Ishikawa (cell line): ENCODE measurements at regions not wholly inside any gene's neighbourhood (a gene's known extent, or its start where the extent isn't known, plus 50 kb on each side); places are given as distances from the start of the nearest gene placed in this dataset.

Experiments used
- CREB1 ChIP-seq: IDR thresholded peaks from 2 replicates; pipeline ENCODE4 v1.6.1; 2012; ENCODE audit warnings: low read depth
- EP300 ChIP-seq: IDR thresholded peaks from 2 replicates; pipeline ENCODE4 v1.6.1; 2012; ENCODE audit warnings: borderline replicate concordance
- FOXM1 ChIP-seq: IDR thresholded peaks from 2 replicates; pipeline ENCODE4 v1.6.1; 2012; ENCODE audit warnings: low read depth, borderline replicate concordance
- MAX ChIP-seq: IDR thresholded peaks from 2 replicates; pipeline ENCODE4 v1.6.1; 2012
- RAD21 ChIP-seq: IDR thresholded peaks from 2 replicates; pipeline ENCODE4 v1.6.1; 2012; ENCODE audit warnings: low read depth
- TAF1 ChIP-seq: IDR thresholded peaks from 2 replicates; pipeline ENCODE4 v1.6.1; 2012; ENCODE audit warnings: low read depth, mild to moderate bottlenecking
- YY1 ChIP-seq: IDR thresholded peaks from 2 replicates; pipeline ENCODE4 v1.6.1; 2012; ENCODE audit warnings: low read depth

- TF ChIP-seq RAD21 (no peak), TAF1 (no peak), FOXM1 (no peak), EP300 (no peak), CREB1 (no peak), YY1 (no peak), MAX (no peak)
Measured at GRCh38 chr2:45223531-45223930, 214.3 kb upstream of the SIX2 start.
